ENCODE measurements at regions not wholly inside any gene's neighbourhood (a gene's known extent, or its start where the extent isn't known, plus 50 kb on each side); places are given as distances from the start of the nearest gene placed in this dataset.

DNA sequence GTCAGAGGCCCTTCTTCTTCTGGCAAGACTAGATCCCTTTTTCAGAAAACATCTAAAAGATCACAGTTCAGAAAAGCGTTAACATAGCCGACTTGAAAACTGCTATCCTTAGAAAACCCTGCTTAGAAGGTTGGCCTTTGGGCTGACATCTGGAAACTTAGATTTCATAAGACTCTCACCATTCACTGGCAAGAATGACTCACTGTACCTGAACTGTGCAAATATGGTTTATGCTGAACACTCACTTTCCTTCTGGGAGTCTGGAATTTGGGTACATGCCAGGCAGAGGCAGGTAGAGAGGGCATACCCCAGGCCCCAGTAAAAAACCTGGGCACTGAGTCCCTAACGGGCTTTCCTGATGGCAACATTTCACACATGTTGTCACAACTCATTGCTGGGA lies 88.8 kb upstream of the GPC3 start:
- TF ChIP-seq, protein P1, sequence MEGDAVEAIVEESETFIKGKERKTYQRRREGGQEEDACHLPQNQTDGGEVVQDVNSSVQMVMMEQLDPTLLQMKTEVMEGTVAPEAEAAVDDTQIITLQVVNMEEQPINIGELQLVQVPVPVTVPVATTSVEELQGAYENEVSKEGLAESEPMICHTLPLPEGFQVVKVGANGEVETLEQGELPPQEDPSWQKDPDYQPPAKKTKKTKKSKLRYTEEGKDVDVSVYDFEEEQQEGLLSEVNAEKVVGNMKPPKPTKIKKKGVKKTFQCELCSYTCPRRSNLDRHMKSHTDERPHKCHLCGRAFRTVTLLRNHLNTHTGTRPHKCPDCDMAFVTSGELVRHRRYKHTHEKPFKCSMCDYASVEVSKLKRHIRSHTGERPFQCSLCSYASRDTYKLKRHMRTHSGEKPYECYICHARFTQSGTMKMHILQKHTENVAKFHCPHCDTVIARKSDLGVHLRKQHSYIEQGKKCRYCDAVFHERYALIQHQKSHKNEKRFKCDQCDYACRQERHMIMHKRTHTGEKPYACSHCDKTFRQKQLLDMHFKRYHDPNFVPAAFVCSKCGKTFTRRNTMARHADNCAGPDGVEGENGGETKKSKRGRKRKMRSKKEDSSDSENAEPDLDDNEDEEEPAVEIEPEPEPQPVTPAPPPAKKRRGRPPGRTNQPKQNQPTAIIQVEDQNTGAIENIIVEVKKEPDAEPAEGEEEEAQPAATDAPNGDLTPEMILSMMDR (conservative IDR thresholded peaks at IDR 0.05 in 1 of 2, IDR thresholded peaks at IDR 0.05 in 1 of 2; ENCODE audit: extremely low read depth in 1 of 2, insufficient read depth in 1 of 2, low read depth in 1 of 2, low read length in 2 of 2), result no peak
- TF ChIP-seq EZH2 (IDR thresholded peaks at IDR 0.05; ENCODE audit: borderline replicate concordance, low read length), result no peak

Measured in mammary epithelial cell (primary cell).